ENCODE measurements at regions not wholly inside any gene's neighbourhood (a gene's known extent, or its start where the extent isn't known, plus 50 kb on each side); places are given as distances from the start of the nearest gene placed in this dataset.

- no peak overlapping the region for H3K4me3 ChIP-seq (ENCODE audit: low read depth, low read length)
- no peak for TF ChIP-seq CTCF (IDR thresholded peaks at IDR 0.05; ENCODE audit: borderline replicate concordance, insufficient read depth, low read depth, low read length)
These were observed 104.7 kb upstream of the TTC29 start for GRCh38 chr4:147050356-147050765.

DNA sequence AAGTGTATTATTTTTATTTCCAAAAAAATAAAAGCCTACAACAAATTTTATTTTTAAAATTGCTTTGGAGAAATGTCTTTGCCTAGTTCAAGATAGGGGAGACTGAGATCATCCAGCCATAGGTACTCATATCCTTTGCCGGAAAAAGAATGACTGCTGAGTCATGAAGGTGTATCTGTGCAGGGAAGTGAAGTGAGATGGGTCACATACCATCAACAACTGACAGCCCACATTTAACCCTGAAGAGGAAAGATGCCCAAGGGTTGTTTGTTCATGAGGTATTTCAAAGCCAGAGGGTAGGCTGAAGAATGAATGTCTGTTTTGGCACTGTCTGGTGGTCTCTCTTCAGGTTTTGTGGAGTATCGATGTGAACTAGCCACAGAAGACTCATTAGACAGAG is 106.7 kb upstream of the TTC29 start:
- TF ChIP-seq CTCF (IDR thresholded peaks at IDR 0.05; ENCODE audit: borderline replicate concordance, insufficient read depth, low read depth, low read length): no peak

DNA sequence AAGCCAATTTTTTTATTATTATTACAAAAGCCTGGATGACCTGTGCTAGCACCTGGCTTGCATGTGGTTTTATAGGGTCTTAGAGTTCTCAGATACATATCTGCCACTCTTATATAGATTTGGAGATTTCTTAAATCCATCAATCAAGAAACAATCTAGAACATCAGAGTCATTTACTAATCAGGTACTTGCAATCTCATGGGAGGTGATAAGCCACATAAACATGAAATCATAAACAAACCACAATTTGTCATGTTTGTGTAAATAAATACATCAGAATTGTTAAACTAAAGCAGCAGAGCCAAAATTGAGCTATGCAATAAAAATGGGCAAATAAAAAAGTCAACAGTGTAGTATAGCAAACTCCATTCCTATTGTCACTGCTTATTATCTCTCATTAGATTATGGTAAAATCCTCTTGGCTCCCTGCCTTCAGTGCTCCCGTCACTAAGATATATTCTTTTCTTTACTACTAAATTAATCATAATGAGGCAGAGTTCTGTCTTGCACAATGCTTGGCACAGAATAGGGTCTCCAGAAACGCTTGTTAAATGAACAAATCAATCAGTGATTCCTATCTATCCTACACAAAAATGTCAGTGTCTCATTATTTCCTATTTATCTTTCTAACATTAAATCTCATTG is 108.7 kb upstream of the TTC29 start:
- no peak overlapping the region for H3K4me3 ChIP-seq (ENCODE audit: low read depth, low read length)
- TF ChIP-seq CTCF (IDR thresholded peaks at IDR 0.05; ENCODE audit: borderline replicate concordance, insufficient read depth, low read depth, low read length): no peak

More for the DNA sequence above, 106.7 kb upstream of the TTC29 start:
- H3K4me3 ChIP-seq (ENCODE audit: low read depth, low read length): no peak overlapping the region

DNA sequence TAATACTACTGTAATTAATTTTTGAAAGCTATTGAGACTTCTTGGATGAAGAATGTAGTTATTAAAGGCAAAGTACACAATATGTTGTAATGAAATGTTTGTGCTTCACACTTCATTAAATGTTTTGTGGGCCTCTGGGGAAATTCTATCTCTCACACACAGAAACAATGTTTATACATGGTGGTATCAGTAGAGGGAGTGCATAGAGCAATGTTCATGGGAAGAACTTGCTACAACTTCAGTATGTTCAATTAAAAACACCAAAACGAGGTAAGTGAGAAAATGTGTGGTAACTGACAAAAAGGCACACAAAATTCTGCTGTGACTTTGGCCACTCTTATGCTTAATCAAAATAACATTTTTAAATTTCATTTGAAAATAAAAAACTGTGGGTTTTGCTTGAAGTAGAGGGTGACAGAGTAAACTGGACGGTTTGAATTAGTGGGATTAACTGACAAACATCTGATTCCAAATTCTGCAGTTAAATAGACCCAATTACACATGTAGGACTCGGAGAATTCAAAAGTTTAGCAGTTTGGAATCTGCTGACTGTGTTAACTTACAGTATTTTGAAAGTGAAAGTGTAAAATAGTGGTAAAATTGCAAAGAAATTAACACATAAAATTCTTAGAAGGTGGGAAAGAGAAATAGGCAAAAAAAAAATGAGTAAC is 111.4 kb upstream of the TTC29 start:
- TF ChIP-seq CTCF (IDR thresholded peaks at IDR 0.05; ENCODE audit: borderline replicate concordance, insufficient read depth, low read depth, low read length): no peak
- H3K4me3 ChIP-seq (ENCODE audit: low read depth, low read length): no peak overlapping the region

- no peak overlapping the region for H3K4me3 ChIP-seq (ENCODE audit: low read depth, low read length)
- TF ChIP-seq CTCF (IDR thresholded peaks at IDR 0.05; ENCODE audit: borderline replicate concordance, insufficient read depth, low read depth, low read length): no peak
These were observed 112.0 kb upstream of the TTC29 start for GRCh38 chr4:147057611-147058190.

DNA sequence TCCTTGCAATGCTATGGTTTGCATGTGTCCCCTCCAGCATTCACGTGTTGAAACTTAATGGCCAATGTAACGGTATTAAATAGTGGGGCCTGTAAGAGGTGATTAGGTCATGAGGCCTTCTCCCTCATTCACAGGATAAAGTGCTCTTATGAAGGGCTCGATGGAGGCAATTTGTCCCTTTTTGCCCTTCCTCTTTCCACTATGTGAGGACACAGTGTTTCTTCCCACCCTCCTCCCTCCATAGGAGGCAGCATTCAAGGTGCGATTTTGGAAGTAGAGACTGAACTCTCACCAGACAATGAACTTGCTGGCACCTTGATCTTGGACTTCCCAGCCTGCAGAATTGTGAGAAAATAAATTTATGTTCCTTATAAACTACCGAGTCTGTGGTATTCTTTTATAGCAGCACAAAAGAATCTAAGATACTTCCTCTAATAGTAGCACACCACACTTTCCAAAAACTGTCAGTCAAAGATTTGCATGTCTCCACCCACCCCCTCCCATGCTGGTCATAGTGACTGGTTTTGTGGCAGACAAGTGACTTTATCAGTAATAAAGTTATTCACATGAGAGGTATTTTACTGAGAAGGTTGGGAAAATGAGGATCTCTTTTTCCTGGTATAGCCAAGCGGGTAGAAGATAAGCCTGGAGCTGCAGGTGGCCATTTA is 113.5 kb upstream of the TTC29 start:
- H3K4me3 ChIP-seq (ENCODE audit: low read depth, low read length): no peak overlapping the region
- TF ChIP-seq CTCF (IDR thresholded peaks at IDR 0.05; ENCODE audit: borderline replicate concordance, insufficient read depth, low read depth, low read length): no peak

Measured in GM12875 (cell line).